ENCODE measurements at regions not wholly inside any gene's neighbourhood (a gene's known extent, or its start where the extent isn't known, plus 50 kb on each side); places are given as distances from the start of the nearest gene placed in this dataset.

DNA sequence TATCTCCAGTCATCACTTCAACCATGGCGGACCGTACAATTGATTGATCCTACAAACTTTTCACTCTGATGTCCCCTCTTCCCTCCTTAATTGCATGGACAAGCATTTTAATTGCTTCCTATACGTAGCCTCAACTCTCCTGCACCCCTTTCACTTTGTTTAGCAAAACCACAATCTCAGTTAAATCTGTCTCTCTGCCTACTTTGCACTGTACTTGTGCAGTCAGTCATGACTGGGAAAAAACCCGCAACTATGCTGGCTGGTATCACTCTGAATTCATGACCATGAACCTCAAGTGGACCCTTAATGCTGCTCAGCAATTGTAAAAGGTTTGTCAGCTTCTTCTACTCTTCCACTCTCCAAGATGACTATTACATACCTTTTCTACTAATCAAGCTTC lies 51.7 kb upstream of the AFF2 start:
- no peak for TF ChIP-seq EZH2 (IDR thresholded peaks at IDR 0.05; ENCODE audit: insufficient read depth, low read length)
- TF ChIP-seq, protein P1, sequence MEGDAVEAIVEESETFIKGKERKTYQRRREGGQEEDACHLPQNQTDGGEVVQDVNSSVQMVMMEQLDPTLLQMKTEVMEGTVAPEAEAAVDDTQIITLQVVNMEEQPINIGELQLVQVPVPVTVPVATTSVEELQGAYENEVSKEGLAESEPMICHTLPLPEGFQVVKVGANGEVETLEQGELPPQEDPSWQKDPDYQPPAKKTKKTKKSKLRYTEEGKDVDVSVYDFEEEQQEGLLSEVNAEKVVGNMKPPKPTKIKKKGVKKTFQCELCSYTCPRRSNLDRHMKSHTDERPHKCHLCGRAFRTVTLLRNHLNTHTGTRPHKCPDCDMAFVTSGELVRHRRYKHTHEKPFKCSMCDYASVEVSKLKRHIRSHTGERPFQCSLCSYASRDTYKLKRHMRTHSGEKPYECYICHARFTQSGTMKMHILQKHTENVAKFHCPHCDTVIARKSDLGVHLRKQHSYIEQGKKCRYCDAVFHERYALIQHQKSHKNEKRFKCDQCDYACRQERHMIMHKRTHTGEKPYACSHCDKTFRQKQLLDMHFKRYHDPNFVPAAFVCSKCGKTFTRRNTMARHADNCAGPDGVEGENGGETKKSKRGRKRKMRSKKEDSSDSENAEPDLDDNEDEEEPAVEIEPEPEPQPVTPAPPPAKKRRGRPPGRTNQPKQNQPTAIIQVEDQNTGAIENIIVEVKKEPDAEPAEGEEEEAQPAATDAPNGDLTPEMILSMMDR (IDR thresholded peaks at IDR 0.05; ENCODE audit: insufficient read depth, low read depth, low read length), result no peak
